ENCODE measurements at regions not wholly inside any gene's neighbourhood (a gene's known extent, or its start where the extent isn't known, plus 50 kb on each side); places are given as distances from the start of the nearest gene placed in this dataset.

DNA sequence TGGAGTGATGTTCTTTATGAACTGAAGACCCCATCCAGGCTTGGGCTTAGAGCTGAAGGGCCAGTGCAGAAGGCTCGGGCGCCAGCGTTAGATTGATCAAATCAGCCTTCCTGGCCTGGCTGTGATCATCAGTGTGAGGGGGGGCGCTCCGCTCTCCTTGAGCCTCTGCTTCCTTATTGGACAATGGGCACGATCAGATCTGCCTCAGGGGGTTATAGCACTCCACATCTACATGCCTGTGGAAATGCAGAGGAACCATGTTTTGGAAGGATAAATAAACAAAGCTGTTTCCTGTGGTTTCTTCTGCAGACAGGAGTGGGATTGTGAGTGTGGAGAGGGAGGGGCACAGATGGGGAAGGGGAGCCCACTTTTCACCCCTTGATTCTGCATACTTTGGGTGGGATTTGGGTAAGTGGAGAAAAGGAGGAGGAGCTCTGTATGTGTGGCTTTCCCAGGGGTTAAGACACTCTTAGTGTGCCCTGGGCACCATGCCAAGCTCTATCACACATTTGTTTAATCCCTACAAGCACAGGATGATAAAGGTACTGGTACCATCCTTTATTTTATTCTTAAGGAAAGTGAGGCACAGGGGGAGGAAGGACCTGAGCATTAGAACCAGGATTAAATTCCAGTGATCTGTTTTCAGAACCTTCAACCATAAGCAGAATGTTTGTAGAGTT, 150.5 kb downstream of the EN1 start:
- TF ChIP-seq, protein P1, sequence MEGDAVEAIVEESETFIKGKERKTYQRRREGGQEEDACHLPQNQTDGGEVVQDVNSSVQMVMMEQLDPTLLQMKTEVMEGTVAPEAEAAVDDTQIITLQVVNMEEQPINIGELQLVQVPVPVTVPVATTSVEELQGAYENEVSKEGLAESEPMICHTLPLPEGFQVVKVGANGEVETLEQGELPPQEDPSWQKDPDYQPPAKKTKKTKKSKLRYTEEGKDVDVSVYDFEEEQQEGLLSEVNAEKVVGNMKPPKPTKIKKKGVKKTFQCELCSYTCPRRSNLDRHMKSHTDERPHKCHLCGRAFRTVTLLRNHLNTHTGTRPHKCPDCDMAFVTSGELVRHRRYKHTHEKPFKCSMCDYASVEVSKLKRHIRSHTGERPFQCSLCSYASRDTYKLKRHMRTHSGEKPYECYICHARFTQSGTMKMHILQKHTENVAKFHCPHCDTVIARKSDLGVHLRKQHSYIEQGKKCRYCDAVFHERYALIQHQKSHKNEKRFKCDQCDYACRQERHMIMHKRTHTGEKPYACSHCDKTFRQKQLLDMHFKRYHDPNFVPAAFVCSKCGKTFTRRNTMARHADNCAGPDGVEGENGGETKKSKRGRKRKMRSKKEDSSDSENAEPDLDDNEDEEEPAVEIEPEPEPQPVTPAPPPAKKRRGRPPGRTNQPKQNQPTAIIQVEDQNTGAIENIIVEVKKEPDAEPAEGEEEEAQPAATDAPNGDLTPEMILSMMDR (IDR thresholded peaks at IDR 0.05), result no peak
- no peak for TF ChIP-seq POLR2A (IDR thresholded peaks at IDR 0.05)
- 60 to 67% methylated on average over 1 to 5 of the region's 6 CpGs for WGBS, 2 donors
- H3K27ac ChIP-seq, result no peak overlapping the region
- H3K9me3 ChIP-seq, result no peaks in the 10 kb centered on the region
- intact Hi-C loops (cut with DNase I), result no loop called here
- H3K36me3 ChIP-seq, result no peaks in the 10 kb centered on the region
- no peaks in the 10 kb centered on the region for H3K4me1 ChIP-seq
- H3K4me3 ChIP-seq, result no peak overlapping the region
- no peak for DNase-seq
- H3K27me3 ChIP-seq, result no peaks in the 10 kb centered on the region

DNA sequence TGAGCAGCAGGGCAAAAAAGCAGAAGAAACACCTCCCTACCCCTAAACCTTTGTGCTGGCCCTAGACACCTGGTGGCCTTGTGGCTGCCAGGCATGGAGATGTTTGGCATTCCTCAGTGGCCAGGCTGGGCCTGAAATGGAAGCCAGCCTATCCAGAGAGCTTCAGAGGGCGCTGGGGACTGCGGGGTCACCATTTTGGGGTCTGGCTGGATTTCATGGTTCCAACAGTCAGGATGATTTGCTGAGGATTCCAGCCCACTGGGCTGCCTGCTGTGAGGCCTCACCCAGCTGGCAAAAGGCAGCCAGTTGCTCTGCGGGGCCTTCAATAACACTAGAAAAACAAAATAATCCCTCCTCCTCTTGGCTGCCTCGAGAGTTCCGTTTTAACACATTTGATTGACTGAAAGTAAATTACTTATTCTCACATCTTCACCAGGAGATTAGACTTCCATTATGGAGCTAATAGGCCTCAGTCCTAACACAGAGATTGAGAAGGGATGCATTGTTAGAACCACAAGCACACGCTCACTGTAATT, 154.1 kb downstream of the EN1 start:
- intact Hi-C loops (cut with DNase I), result no loop called here
- Histone ChIP-seq H3K9me3 (no peaks in the 10 kb centered on the region), H3K4me1 (no peaks in the 10 kb centered on the region), H3K27me3 (no peaks in the 10 kb centered on the region), H3K4me3 (no peak overlapping the region), H3K27ac (no peak overlapping the region), H3K36me3 (no peaks in the 10 kb centered on the region)
- DNase-seq, result no peak
- 50 to 60% methylated on average over 5 to 6 of the region's 6 CpGs for WGBS, 2 donors
- TF ChIP-seq POLR2A (IDR thresholded peaks at IDR 0.05), result no peak
- TF ChIP-seq, protein P1 (IDR thresholded peaks at IDR 0.05), result no peak

DNA sequence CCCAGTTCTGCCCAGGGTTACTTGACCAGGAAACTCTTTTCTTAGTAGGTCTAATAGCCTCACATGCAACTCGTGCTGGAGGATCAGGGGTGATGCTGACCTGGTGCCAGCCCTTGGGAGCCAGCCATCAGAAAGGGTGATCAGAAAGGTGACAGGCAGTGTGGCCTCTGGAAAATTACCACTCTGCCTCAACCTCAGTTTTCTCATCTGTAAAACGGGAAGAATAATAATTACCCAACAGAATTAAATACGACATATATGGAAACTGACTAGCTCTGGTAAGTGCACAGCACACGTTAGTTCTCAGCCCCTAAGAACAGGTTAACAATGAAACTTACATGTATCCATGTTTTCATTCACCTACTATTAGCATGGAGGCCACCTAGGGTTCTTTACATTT, 157.6 kb downstream of the EN1 start:
- 72% methylated on average over 4 of the region's 4 CpGs for WGBS, 2 donors

DNA sequence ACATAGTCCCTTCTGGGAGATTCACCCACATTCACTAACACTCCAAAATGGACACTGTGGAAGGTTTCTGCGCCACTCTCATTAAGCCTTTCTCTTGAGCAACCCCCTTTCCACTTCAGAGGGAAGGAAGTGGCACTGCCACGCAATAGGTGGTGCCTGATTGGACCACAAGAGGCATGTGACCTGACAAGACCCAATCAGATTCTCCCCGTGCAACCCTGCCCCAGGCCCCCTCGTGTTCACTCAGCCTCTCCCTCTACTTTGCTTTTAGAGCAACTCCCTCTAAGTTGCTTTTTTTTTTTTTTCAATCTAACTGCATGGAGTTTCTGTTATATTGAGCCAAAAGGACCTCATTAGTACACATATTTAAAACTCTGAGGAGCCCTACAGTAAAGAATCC, 158.0 kb downstream of the EN1 start:
- TF ChIP-seq, protein P1 (IDR thresholded peaks at IDR 0.05), result no peak
- no peak for TF ChIP-seq POLR2A (IDR thresholded peaks at IDR 0.05)
- no peaks in the 10 kb centered on the region for H3K9me3 ChIP-seq
- H3K27me3 ChIP-seq, result no peaks in the 10 kb centered on the region
- intact Hi-C loops (cut with DNase I), result no loop called here
- no peak overlapping the region for H3K4me3 ChIP-seq
- no peaks in the 10 kb centered on the region for H3K36me3 ChIP-seq
- no peak overlapping the region for H3K27ac ChIP-seq
- WGBS, 2 donors, result 77 to 79% methylated on average over 4 of the region's 4 CpGs
- no peaks in the 10 kb centered on the region for H3K4me1 ChIP-seq
- DNase-seq, result no peak

More for the DNA sequence above, 157.6 kb downstream of the EN1 start:
- H3K4me3 ChIP-seq, result no peak overlapping the region
- intact Hi-C loops (cut with DNase I), result no loop called here
- TF ChIP-seq, protein P1 (IDR thresholded peaks at IDR 0.05), result no peak
- TF ChIP-seq POLR2A (IDR thresholded peaks at IDR 0.05), result no peak
- no peak for DNase-seq
- no peaks in the 10 kb centered on the region for H3K9me3 ChIP-seq
- no peaks in the 10 kb centered on the region for H3K27me3 ChIP-seq
- no peak overlapping the region for H3K27ac ChIP-seq
- no peaks in the 10 kb centered on the region for H3K36me3 ChIP-seq
- no peaks in the 10 kb centered on the region for H3K4me1 ChIP-seq

DNA sequence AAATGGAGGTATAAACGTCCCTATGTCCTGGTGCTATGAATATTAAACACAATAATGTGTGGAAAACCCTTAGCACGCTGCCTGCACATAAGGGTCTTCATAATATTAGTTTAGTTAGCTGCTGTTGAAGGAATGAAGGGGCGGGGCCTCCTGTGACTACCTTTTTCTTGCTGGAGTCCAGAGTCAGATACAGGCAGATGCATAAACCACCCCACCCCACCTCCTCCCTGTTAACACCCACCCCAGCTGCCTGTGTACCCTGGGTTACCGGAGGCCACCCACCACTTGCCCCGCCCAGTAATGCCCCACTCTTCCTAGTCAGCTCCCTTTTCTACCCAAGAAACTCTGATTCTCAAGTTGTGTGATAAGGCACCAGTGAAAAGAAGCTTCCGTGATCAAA, 158.4 kb downstream of the EN1 start:
- Histone ChIP-seq H3K36me3 (no peaks in the 10 kb centered on the region), H3K27me3 (no peaks in the 10 kb centered on the region), H3K4me3 (no peak overlapping the region), H3K4me1 (no peaks in the 10 kb centered on the region), H3K27ac (no peak overlapping the region), H3K9me3 (no peaks in the 10 kb centered on the region)
- no peak for DNase-seq
- TF ChIP-seq POLR2A (IDR thresholded peaks at IDR 0.05), result no peak
- TF ChIP-seq, protein P1 (IDR thresholded peaks at IDR 0.05), result no peak
- 56 to 64% methylated on average over 5 to 6 of the region's 6 CpGs for WGBS, 2 donors
- intact Hi-C loops (cut with DNase I), result no loop called here

All from esophagus squamous epithelium (tissue), 5 donors.